OCI-M1 (cell line): ENCODE measurements at regions not wholly inside any gene's neighbourhood (a gene's known extent, or its start where the extent isn't known, plus 50 kb on each side); places are given as distances from the start of the nearest gene placed in this dataset.

Experiments
- DNase-seq: peaks from one replicate; lab custom pipeline; 2025; lab: John Stamatoyannopoulos, UW

DNA sequence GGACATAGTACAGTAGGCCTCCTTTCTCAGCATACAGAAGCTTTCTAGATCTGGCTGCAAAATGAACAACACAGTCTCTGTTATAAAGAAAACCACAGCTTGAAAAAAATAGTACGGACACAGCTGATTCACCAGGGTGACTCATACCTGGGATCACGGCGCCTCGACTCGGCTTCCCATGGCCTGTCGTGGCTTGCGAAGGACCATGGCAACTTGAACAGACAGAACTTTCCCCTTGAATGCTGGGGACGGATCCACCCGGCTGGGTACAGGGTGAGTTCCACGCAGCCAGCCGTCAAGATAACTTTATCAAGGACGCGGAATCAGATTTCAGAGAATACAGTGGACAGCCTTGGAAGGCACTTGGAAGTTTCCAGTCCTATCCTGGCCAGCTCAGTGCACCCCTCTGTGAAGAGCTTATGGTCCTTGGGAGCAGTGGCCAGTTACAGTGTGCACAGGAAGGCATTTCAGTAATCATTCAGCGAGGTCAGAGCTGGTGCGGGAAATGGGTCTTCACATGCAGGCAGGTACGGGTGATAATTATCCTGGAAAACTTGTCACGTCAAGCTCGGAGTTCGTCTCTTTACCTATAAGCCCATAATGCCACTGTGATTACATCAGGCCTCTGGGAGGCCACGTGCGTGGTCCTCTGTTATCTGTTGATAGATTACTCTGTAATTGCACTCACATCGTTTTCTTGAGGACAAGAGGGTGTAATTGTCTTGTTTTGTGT lies 57.9 kb upstream of the MAF start:
- no peak for DNase-seq

DNA sequence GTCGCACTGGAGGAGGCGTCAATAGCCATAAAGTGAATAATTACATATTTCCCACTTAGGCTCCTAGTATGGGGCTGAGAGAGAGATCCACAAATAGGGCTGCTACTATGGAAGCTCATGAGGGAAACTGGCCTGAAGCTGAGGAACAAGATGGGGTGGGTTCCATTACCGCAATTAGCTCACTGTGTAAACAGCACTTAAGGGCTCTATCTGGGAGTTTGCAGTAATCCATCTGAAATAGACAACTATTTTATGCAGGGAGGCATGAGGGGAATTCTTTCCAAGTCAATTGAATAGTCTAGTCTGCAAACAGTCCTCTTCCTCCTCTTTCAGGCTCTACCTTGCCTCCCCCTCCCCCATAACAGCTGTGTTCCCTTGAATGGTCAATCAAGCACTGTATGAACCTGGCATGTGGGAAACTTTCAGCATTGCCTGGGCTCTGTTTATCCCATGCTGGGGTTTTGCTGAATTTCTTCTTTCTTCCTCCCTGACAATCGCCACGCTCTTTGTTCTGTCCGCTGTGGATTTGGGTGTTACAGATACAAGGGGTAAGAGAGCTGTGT lies 56.1 kb upstream of the MAF start:
- no peak for DNase-seq

DNA sequence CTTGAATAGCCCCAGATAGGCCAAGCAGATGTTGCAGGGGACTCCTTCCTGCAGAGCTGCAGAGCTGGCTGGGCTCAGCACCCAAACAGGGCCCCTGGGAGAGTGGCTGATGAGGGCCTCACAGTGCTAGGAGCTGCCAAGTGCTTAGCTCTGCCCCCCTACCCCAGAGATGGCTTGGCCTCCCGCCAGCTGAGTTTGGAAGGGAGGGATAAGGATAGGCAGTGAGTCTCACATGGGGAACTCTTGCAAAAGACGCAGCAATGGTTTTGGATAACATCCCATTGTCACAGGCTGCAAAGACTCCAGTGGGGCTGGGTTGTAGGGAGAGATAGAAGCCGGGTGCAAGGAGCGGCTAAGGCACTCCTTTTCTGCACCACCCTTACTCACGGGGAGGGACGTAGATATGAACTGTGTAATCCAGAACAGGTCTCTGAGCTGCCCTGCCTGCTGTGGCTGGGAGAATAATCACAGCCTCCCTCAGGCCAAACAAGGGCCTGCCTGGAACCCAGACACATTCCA lies 52.9 kb upstream of the MAF start:
- DNase-seq: no peak

DNA sequence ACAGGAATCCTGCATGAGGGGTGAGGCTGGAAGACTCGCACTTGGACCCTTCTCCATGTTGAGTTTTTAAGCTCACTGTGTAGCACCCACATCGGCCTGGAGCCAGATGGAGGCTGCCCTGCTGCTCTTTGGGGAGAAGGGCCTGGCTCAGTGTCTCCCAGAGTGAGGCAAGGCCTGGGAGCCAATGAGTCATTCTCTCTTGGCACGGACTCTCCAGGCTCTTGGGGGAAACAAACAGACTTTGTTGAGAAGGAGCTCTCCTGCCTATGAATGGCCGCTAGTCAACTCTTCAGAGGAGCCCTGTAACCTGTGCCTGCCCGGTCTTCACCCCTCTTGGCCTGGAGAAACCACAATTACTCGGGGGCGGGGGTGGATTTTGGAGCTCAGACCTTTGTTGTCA lies 50.8 kb upstream of the MAF start:
- DNase-seq: no peak
